ENCODE measurements at regions not wholly inside any gene's neighbourhood (a gene's known extent, or its start where the extent isn't known, plus 50 kb on each side); places are given as distances from the start of the nearest gene placed in this dataset.

GRCh38 chr13:68696907-68697306 is 1410.7 kb upstream of the ATXN8OS start:
- no peak for DNase-seq
- Histone ChIP-seq H3K4me3 (no peak overlapping the region), H3K36me3 (no peaks in the 10 kb centered on the region), H3K27ac (no peak overlapping the region), H3K27me3 (no peaks in the 10 kb centered on the region), H3K4me1 (no peaks in the 10 kb centered on the region), H3K9me3 (no peaks in the 10 kb centered on the region)
- 56 to 79% methylated on average over 2 of the region's 2 CpGs for WGBS, 2 donors
- no peak for ATAC-seq (ENCODE audit: low FRiP score in 2 of 2)
- no peak for TF ChIP-seq EP300 (IDR thresholded peaks at IDR 0.05)
- TF ChIP-seq POLR2A (IDR thresholded peaks at IDR 0.05) = no peak
- no peak for TF ChIP-seq CTCF (IDR thresholded peaks at IDR 0.05)
- TF ChIP-seq POLR2AphosphoS5 (IDR thresholded peaks at IDR 0.05) = no peak

GRCh38 chr13:68692049-68692448 is 1415.6 kb upstream of the ATXN8OS start:
- TF ChIP-seq EP300 (IDR thresholded peaks at IDR 0.05) (no peak), POLR2A (IDR thresholded peaks at IDR 0.05) (no peak), CTCF (IDR thresholded peaks at IDR 0.05) (no peak)
- ATAC-seq (ENCODE audit: low FRiP score in 2 of 2) (no peak), DNase-seq (no peak)
- no peaks in the 10 kb centered on the region for H3K27me3 ChIP-seq
- no peak overlapping the region for H3K4me3 ChIP-seq
- H3K4me1 ChIP-seq = no peaks in the 10 kb centered on the region
- no peak overlapping the region for H3K27ac ChIP-seq
- H3K36me3 ChIP-seq = no peaks in the 10 kb centered on the region
- 89 to 90% methylated on average over 1 of the region's 1 CpG for WGBS, 2 donors
- H3K9me3 ChIP-seq = no peaks in the 10 kb centered on the region

- Histone ChIP-seq H3K27me3 (no peaks in the 10 kb centered on the region), H3K4me3 (no peak overlapping the region), H3K27ac (no peak overlapping the region), H3K9me3 (no peaks in the 10 kb centered on the region), H3K4me1 (no peaks in the 10 kb centered on the region), H3K36me3 (no peaks in the 10 kb centered on the region)
- ATAC-seq (ENCODE audit: low FRiP score in 2 of 2) = no peak
- TF ChIP-seq CTCF (IDR thresholded peaks at IDR 0.05) (no peak), POLR2A (IDR thresholded peaks at IDR 0.05) (no peak), POLR2AphosphoS5 (IDR thresholded peaks at IDR 0.05) (no peak), EP300 (IDR thresholded peaks at IDR 0.05) (no peak)
- 46 to 50% methylated on average over 2 of the region's 2 CpGs for WGBS, 2 donors
- no peak for DNase-seq
These were observed 1417.1 kb upstream of the ATXN8OS start for GRCh38 chr13:68690567-68690966.

- WGBS, 2 donors = 85% methylated on average over 2 of the region's 2 CpGs
- H3K4me3 ChIP-seq = no peak overlapping the region
These were observed 1431.0 kb upstream of the ATXN8OS start for GRCh38 chr13:68676513-68677115.

More at GRCh38 chr13:68676513-68677115, 1431.0 kb upstream of the ATXN8OS start:
- Histone ChIP-seq H3K36me3 (no peaks in the 10 kb centered on the region), H3K27ac (no peak overlapping the region), H3K4me1 (no peaks in the 10 kb centered on the region), H3K27me3 (no peaks in the 10 kb centered on the region), H3K9me3 (no peaks in the 10 kb centered on the region)
- no peak for DNase-seq
- no peak for ATAC-seq (ENCODE audit: low FRiP score in 2 of 2)
- TF ChIP-seq POLR2A (IDR thresholded peaks at IDR 0.05) = no peak
- no peak for TF ChIP-seq POLR2AphosphoS5 (IDR thresholded peaks at IDR 0.05)
- no peak for TF ChIP-seq CTCF (IDR thresholded peaks at IDR 0.05)
- no peak for TF ChIP-seq EP300 (IDR thresholded peaks at IDR 0.05)

Data from upper lobe of left lung (tissue), 6 donors.